DOHH2 (cell line): ENCODE measurements at regions not wholly inside any gene's neighbourhood (a gene's known extent, or its start where the extent isn't known, plus 50 kb on each side); places are given as distances from the start of the nearest gene placed in this dataset.

Experiments
- H3F3A ChIP-seq: fragments of 200-600 bp; sonication (generic), shearing (Covaris generic); 2 replicates; pipeline ENCODE4 v1.6.0; 2016; ENCODE audit warnings: antibody characterized with exemption, mild to moderate bottlenecking; ENCODE audit not compliant: control insufficient read depth, insufficient read depth
- H3K27ac ChIP-seq: fragments of 200-600 bp; sonication (generic); 2 replicates; pipeline ENCODE4 v1.5.1; 2014; ENCODE audit warnings: low read depth, mild to moderate bottlenecking, low read length, moderate library complexity
- H3K27me3 ChIP-seq: fragments of 200-600 bp; sonication (generic); 2 replicates; pipeline ENCODE4 v1.6.1; 2014; ENCODE audit warnings: mild to moderate bottlenecking, low read length, mixed read lengths; ENCODE audit not compliant: control insufficient read depth
- H3K36me3 ChIP-seq: fragments of 200-600 bp; sonication (generic); 2 replicates; pipeline ENCODE4 v1.6.1; 2014; ENCODE audit warnings: mild to moderate bottlenecking, low read length, moderate library complexity, mixed read lengths; ENCODE audit not compliant: control insufficient read depth
- H3K4me1 ChIP-seq: fragments of 200-600 bp; sonication (generic); 2 replicates; pipeline ENCODE4 v1.6.1; 2014; ENCODE audit warnings: mild to moderate bottlenecking, low read length, mixed read lengths; ENCODE audit not compliant: control insufficient read depth
- H3K4me2 ChIP-seq: fragments of 200-600 bp; sonication (generic); 2 replicates; pipeline ENCODE4 v1.6.0; 2014; ENCODE audit warnings: mild to moderate bottlenecking, low read length, moderate library complexity
- H3K4me3 ChIP-seq: fragments of 200-600 bp; sonication (generic); 2 replicates; pipeline ENCODE4 v1.5.1; 2014; ENCODE audit warnings: mild to moderate bottlenecking, low read length, mixed read lengths
- H3K79me2 ChIP-seq: fragments of 200-600 bp; sonication (generic); 2 replicates; pipeline ENCODE4 v1.6.1; 2014; ENCODE audit warnings: mild to moderate bottlenecking, low read length, mixed read lengths; ENCODE audit not compliant: control insufficient read depth
- H3K9me2 ChIP-seq: fragments of 200-600 bp; sonication (generic); replicated peaks from 2 replicates; pipeline ENCODE4 v1.6.1; 2014; ENCODE audit warnings: mild to moderate bottlenecking, low read length, mixed read lengths; ENCODE audit not compliant: control insufficient read depth
- H3K9me3 ChIP-seq: fragments of 200-600 bp; sonication (generic); 2 replicates; pipeline ENCODE4 v1.6.1; 2014; ENCODE audit warnings: antibody characterized with exemption, low read length, mixed read lengths; ENCODE audit not compliant: control insufficient read depth, insufficient read depth
- H4K20me1 ChIP-seq: fragments of 200-600 bp; sonication (generic); 2 replicates; pipeline ENCODE4 v1.6.0; 2014; ENCODE audit warnings: low read depth, mild to moderate bottlenecking, antibody characterized with exemption, low read length, moderate library complexity; ENCODE audit not compliant: control insufficient read depth, insufficient read depth
- EZH2phosphoT487 ChIP-seq: fragments of 200-600 bp; sonication (generic); IDR thresholded peaks from 2 replicates; pipeline ENCODE4 v1.6.1; 2017; ENCODE audit warnings: borderline replicate concordance, mild to moderate bottlenecking, antibody characterized with exemption, low read length, moderate library complexity, mixed read lengths
- TF ChIP-seq, protein P1 (sequence below): fragments of 200-600 bp; sonication (generic); IDR thresholded peaks from one replicate; pipeline ENCODE4 v1.5.1; 2014; ENCODE audit warnings: antibody characterized with exemption, mild to moderate bottlenecking, low read depth, low read length; ENCODE audit not compliant: poor library complexity, severe bottlenecking

DNA sequence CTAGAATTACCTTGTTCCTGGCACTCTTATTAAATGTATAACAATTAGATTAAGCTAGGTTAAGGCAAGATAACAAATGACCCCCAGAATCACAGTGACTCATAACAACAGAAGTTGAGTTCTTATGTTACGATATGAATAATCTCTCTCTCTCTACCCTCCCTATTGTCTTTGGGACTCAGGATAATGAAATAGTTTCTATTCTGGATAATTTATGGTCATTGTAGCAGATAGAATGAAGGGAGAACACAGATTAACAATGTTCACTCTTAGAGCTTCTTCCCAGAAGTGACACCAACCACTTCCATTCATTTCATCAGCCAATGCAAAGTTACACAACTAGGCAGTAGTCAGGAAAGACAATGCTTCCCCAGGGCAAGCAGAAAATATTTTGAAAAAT, 334.5 kb downstream of the C11orf87 start:
- H3F3A ChIP-seq = no peaks in the 10 kb centered on the region

DNA sequence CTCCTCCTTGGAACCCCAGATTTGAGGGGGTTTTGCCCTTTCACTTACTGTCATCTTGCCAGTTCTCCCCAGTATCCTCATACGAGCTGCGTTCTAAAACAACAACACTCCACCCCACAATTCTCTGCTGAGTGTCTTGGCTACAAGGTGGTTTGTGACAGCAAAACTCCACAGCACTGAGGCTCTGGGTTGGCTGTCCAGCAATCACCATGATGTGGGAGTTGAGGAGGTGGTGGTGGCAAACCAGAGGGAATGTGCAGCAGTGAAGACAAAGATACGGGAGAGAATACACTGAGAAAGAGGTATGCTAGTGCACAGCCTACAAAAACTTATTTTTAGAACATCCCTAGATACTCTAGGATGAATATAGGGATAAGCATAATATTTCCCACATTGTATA, 335.0 kb downstream of the C11orf87 start:
- no peaks in the 10 kb centered on the region for H4K20me1 ChIP-seq
- TF ChIP-seq, protein P1, sequence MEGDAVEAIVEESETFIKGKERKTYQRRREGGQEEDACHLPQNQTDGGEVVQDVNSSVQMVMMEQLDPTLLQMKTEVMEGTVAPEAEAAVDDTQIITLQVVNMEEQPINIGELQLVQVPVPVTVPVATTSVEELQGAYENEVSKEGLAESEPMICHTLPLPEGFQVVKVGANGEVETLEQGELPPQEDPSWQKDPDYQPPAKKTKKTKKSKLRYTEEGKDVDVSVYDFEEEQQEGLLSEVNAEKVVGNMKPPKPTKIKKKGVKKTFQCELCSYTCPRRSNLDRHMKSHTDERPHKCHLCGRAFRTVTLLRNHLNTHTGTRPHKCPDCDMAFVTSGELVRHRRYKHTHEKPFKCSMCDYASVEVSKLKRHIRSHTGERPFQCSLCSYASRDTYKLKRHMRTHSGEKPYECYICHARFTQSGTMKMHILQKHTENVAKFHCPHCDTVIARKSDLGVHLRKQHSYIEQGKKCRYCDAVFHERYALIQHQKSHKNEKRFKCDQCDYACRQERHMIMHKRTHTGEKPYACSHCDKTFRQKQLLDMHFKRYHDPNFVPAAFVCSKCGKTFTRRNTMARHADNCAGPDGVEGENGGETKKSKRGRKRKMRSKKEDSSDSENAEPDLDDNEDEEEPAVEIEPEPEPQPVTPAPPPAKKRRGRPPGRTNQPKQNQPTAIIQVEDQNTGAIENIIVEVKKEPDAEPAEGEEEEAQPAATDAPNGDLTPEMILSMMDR = no peak
- TF ChIP-seq EZH2phosphoT487 = no peak
- no peaks in the 10 kb centered on the region for H3F3A ChIP-seq
- no peak overlapping the region for H3K4me2 ChIP-seq
- no peaks in the 10 kb centered on the region for H3K27me3 ChIP-seq
- H3K4me1 ChIP-seq = no peaks in the 10 kb centered on the region
- no peaks in the 10 kb centered on the region for H3K9me3 ChIP-seq
- H3K36me3 ChIP-seq = no peaks in the 10 kb centered on the region
- no peak overlapping the region for H3K27ac ChIP-seq
- no peaks in the 10 kb centered on the region for H3K9me2 ChIP-seq
- H3K4me3 ChIP-seq = no peak overlapping the region
- H3K79me2 ChIP-seq = no peaks in the 10 kb centered on the region

More for the DNA sequence above, 334.5 kb downstream of the C11orf87 start:
- H3K9me2 ChIP-seq = no peaks in the 10 kb centered on the region
- no peak overlapping the region for H3K4me3 ChIP-seq
- no peaks in the 10 kb centered on the region for H3K4me1 ChIP-seq
- H3K9me3 ChIP-seq = no peaks in the 10 kb centered on the region
- no peaks in the 10 kb centered on the region for H3K36me3 ChIP-seq
- no peaks in the 10 kb centered on the region for H4K20me1 ChIP-seq
- no peaks in the 10 kb centered on the region for H3K79me2 ChIP-seq
- TF ChIP-seq, protein P1 = no peak
- no peak for TF ChIP-seq EZH2phosphoT487
- H3K27me3 ChIP-seq = no peaks in the 10 kb centered on the region
- H3K4me2 ChIP-seq = no peak overlapping the region
- H3K27ac ChIP-seq = no peak overlapping the region

DNA sequence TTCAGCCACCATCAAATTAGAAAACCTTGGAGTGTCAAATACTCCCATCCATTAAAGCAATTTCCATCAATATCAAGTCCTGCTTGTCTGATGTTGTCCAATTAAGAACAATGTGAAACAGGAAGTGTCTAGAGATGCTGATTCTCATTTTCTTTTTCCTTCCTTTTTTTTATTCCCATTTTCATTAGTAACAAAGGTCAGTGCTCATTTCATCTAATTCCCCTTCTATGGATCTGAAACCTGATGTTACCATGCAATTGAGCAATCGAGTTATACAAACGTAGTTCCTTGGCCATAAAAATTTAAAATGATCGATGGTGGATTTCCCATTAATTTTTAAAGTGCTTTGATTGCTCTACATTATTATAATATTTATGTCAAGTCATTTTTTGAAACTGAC, 330.6 kb upstream of the ZC3H12C start:
- TF ChIP-seq EZH2phosphoT487 = no peak
- TF ChIP-seq, protein P1 = no peak
- H3K79me2 ChIP-seq = no peaks in the 10 kb centered on the region
- H3K4me1 ChIP-seq = no peaks in the 10 kb centered on the region
- H3K27ac ChIP-seq = no peak overlapping the region
- no peak overlapping the region for H3K4me2 ChIP-seq
- H3K9me2 ChIP-seq = no peaks in the 10 kb centered on the region
- H3K36me3 ChIP-seq = no peaks in the 10 kb centered on the region
- H4K20me1 ChIP-seq = no peaks in the 10 kb centered on the region
- H3K9me3 ChIP-seq = no peaks in the 10 kb centered on the region
- H3K27me3 ChIP-seq = no peaks in the 10 kb centered on the region
- H3F3A ChIP-seq = no peaks in the 10 kb centered on the region
- no peak overlapping the region for H3K4me3 ChIP-seq
